ENCODE measurements at regions not wholly inside any gene's neighbourhood (a gene's known extent, or its start where the extent isn't known, plus 50 kb on each side); places are given as distances from the start of the nearest gene placed in this dataset.

GRCh38 chr5:164600929-164601535 is 1095.6 kb downstream of the MAT2B start:
- TF ChIP-seq SKI (IDR thresholded peaks at IDR 0.05; ENCODE audit: partially characterized antibody) = no peak
- TF ChIP-seq HOXA7 (CRISPR knock-in tag; IDR thresholded peaks at IDR 0.05) = no peak
- TF ChIP-seq EP300 (IDR thresholded peaks at IDR 0.05; ENCODE audit: low read depth in 2 of 2, low read length in 2 of 2) = no peak
- TF ChIP-seq EP300 (CRISPR knock-in tag; IDR thresholded peaks at IDR 0.05; ENCODE audit: borderline replicate concordance) = no peak
